SK-N-SH treated with all-trans-retinoic acid at 6 μM for 48 hours (cell line): ENCODE measurements at regions not wholly inside any gene's neighbourhood (a gene's known extent, or its start where the extent isn't known, plus 50 kb on each side); places are given as distances from the start of the nearest gene placed in this dataset.

Experiments used
- BACH2 ChIP-seq: fragments of 250-450 bp; sonication (Bioruptor Pico); IDR thresholded peaks from 2 replicates; pipeline ENCODE4 v1.9.0; 2021; ENCODE audit warnings: mild to moderate bottlenecking, borderline replicate concordance
- ESRRG ChIP-seq: fragments of 250-450 bp; sonication (Bioruptor Pico); IDR thresholded peaks from 2 replicates; pipeline ENCODE4 v1.6.1; 2021; ENCODE audit warnings: mild to moderate bottlenecking
- ISL1 ChIP-seq: fragments of 250-450 bp; sonication (Bioruptor Pico); IDR thresholded peaks from 2 replicates; pipeline ENCODE4 v2.1.2; 2022; ENCODE audit warnings: mild to moderate bottlenecking, moderate library complexity
- TCF4 ChIP-seq: fragments of 250-450 bp; sonication (Bioruptor Pico); IDR thresholded peaks from 2 replicates; pipeline ENCODE4 v1.8.0; 2021; ENCODE audit warnings: mild to moderate bottlenecking, moderate library complexity, borderline replicate concordance
- ZNF8 ChIP-seq: fragments of 450-650 bp; formaldehyde crosslinking; IDR thresholded peaks from 2 replicates; pipeline ENCODE4 v1.5.0; 2020; ENCODE audit warnings: mild to moderate bottlenecking, moderate library complexity
- TF ChIP-seq, protein P1 (sequence below): fragments of 250-450 bp; sonication (Bioruptor Pico); IDR thresholded peaks from 2 replicates; pipeline ENCODE4 v1.5.0; 2020; ENCODE audit warnings: mild to moderate bottlenecking, moderate library complexity
- TF ChIP-seq, protein P2 (sequence below): fragments of 250-450 bp; sonication (Bioruptor Pico); IDR thresholded peaks from 2 replicates; pipeline ENCODE4 v1.5.1; 2021; ENCODE audit warnings: mild to moderate bottlenecking, moderate library complexity
- TF ChIP-seq, protein P3 (sequence below): fragments of 250-450 bp; sonication (Bioruptor Pico); IDR thresholded peaks from 2 replicates; pipeline ENCODE4 v1.8.0; 2020; ENCODE audit warnings: mild to moderate bottlenecking, moderate library complexity, borderline replicate concordance

DNA sequence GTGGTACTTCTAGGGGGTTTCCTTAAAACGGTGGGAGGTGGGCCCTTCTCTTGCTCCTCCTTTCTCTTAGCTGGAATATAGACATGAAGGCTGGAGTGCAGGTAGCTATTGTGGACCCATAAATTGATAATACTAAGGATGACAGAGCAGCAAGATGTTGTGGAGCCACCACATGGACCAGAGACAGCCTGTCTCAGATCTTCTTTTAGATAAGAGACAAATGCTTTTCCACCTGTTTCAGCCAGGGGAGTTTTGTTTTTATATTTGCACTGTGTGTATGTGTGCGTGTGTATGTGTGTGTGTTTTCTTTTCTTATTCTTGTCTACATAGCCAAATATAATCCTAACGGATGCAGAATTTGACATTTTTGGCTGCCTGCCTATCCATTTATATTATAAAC, 62.9 kb upstream of the HIF1A start:
- TF ChIP-seq BACH2 (CRISPR knock-in tag) (no peak), ZNF8 (no peak), TCF4 (CRISPR knock-in tag) (no peak), ESRRG (no peak), ISL1 (CRISPR knock-in tag) (no peak)
- TF ChIP-seq, protein P1, sequence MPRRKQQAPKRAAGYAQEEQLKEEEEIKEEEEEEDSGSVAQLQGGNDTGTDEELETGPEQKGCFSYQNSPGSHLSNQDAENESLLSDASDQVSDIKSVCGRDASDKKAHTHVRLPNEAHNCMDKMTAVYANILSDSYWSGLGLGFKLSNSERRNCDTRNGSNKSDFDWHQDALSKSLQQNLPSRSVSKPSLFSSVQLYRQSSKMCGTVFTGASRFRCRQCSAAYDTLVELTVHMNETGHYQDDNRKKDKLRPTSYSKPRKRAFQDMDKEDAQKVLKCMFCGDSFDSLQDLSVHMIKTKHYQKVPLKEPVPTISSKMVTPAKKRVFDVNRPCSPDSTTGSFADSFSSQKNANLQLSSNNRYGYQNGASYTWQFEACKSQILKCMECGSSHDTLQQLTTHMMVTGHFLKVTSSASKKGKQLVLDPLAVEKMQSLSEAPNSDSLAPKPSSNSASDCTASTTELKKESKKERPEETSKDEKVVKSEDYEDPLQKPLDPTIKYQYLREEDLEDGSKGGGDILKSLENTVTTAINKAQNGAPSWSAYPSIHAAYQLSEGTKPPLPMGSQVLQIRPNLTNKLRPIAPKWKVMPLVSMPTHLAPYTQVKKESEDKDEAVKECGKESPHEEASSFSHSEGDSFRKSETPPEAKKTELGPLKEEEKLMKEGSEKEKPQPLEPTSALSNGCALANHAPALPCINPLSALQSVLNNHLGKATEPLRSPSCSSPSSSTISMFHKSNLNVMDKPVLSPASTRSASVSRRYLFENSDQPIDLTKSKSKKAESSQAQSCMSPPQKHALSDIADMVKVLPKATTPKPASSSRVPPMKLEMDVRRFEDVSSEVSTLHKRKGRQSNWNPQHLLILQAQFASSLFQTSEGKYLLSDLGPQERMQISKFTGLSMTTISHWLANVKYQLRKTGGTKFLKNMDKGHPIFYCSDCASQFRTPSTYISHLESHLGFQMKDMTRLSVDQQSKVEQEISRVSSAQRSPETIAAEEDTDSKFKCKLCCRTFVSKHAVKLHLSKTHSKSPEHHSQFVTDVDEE (CRISPR knock-in tag): no peak
- TF ChIP-seq, protein P2, sequence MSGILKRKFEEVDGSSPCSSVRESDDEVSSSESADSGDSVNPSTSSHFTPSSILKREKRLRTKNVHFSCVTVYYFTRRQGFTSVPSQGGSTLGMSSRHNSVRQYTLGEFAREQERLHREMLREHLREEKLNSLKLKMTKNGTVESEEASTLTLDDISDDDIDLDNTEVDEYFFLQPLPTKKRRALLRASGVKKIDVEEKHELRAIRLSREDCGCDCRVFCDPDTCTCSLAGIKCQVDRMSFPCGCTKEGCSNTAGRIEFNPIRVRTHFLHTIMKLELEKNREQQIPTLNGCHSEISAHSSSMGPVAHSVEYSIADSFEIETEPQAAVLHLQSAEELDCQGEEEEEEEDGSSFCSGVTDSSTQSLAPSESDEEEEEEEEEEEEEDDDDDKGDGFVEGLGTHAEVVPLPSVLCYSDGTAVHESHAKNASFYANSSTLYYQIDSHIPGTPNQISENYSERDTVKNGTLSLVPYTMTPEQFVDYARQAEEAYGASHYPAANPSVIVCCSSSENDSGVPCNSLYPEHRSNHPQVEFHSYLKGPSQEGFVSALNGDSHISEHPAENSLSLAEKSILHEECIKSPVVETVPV (CRISPR knock-in tag): no peak
- TF ChIP-seq, protein P3, sequence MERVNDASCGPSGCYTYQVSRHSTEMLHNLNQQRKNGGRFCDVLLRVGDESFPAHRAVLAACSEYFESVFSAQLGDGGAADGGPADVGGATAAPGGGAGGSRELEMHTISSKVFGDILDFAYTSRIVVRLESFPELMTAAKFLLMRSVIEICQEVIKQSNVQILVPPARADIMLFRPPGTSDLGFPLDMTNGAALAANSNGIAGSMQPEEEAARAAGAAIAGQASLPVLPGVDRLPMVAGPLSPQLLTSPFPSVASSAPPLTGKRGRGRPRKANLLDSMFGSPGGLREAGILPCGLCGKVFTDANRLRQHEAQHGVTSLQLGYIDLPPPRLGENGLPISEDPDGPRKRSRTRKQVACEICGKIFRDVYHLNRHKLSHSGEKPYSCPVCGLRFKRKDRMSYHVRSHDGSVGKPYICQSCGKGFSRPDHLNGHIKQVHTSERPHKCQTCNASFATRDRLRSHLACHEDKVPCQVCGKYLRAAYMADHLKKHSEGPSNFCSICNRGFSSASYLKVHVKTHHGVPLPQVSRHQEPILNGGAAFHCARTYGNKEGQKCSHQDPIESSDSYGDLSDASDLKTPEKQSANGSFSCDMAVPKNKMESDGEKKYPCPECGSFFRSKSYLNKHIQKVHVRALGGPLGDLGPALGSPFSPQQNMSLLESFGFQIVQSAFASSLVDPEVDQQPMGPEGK (CRISPR knock-in tag): no peak
